AG04450 (cell line): ENCODE measurements at regions not wholly inside any gene's neighbourhood (a gene's known extent, or its start where the extent isn't known, plus 50 kb on each side); places are given as distances from the start of the nearest gene placed in this dataset.

Experiments used
- CTCF ChIA-PET: fragments of 300-600, 350-600 bp; formaldehyde crosslinking; extraction: SDS; loops from one replicate; lab custom pipeline; 2022; ENCODE audit warnings: antibody characterized with exemption, inconsistent platforms; lab: Charles Lee
- POLR2A ChIA-PET: fragments of 350-600 bp; formaldehyde crosslinking; extraction: SDS; loops from one replicate; lab custom pipeline; 2021; ENCODE audit warnings: antibody characterized with exemption, inconsistent platforms; lab: Yijun Ruan, JAX
- DNase-seq: peaks from one replicate; pipeline ENCODE4 v3.0.0-alpha.2; 2011; ENCODE audit warnings: low read depth, low spot score
- H3K27ac ChIP-seq: one replicate; pipeline ENCODE4 v1.5.1; 2012; ENCODE audit warnings: low read depth, low read length, control low read depth
- H3K27me3 ChIP-seq: one replicate; pipeline ENCODE4 v1.6.0; 2012; ENCODE audit warnings: low read length; ENCODE audit not compliant: control insufficient read depth, insufficient read depth
- H3K4me3 ChIP-seq: 2 replicates; pipeline ENCODE4 v1.5.1; 2011; ENCODE audit warnings: mild to moderate bottlenecking, low read depth, low read length, control low read depth
- H3K9me3 ChIP-seq: 2 replicates; pipeline ENCODE4 v1.5.1; 2012; ENCODE audit warnings: low read length; ENCODE audit not compliant: control insufficient read depth, insufficient read depth
- TF ChIP-seq, protein P1 (sequence below): IDR thresholded peaks from 2 replicates; pipeline ENCODE4 v1.5.1; 2011; ENCODE audit warnings: low read depth, low read length, control low read depth, inconsistent platforms

DNA sequence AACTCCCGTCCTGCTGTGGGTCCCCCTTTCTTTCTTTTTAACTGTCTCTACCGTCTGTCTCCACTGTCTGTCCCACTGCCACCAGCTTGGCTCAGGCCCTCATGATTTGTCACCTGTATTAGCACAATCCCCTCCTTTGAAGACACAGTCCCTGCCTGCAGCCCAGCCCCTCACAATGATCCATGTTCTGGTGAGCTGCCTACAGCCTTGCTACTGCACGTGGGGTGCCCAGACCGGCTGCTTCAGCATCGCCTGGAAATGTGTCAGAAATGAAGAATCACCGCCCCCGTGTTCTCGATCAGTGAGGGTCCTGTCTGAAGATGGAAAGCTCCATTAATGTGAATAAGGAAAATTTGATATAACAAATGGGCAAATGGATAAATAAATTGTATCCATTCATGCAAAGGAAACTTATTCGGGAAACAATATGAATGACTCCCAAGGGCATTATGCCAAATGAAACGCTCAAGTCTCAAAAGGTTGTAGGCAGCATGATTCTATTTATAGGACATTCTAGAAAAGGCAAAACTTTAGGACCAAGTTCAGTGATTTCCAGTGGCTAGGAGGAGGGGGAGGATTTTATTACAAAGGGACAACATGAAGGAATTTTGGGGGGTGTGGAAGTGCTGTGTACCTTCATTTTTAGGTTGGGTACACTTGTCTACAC, 59.4 kb upstream of the CD83 start:
- H3K4me3 ChIP-seq = no peak overlapping the region
- DNase-seq = no peak
- no peak overlapping the region for H3K27ac ChIP-seq

DNA sequence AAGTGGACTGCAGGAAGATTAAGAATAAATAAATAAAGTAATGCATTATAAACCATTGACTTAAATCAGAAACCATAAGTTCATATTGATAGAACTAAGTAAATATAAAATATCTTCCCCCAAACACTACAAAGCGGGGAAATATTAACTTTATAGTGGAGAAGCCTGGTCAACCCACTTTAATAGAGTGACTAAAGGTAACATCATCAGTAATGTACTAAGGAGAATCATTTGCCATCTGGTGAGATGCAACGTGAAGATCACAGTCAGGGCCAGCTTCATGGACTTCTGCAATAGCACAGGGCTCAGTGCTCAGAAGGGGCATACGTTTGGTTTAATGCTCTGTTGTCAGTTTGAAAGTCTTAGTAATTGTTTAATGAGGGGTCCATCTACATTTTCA, 58.8 kb upstream of the CD83 start:
- POLR2A ChIA-PET = no interaction called here
- no peak for DNase-seq

More for the DNA sequence above, 59.4 kb upstream of the CD83 start:
- CTCF ChIA-PET = interaction anchor here (0.8 to 11.5 kb wide), 8 partner anchors 8 to 264 kb away, joined by 3 to 501 read pairs (median 8); no protein-coding TSS in a partner anchor
- no peaks in the 10 kb centered on the region for H3K9me3 ChIP-seq
- H3K27me3 ChIP-seq = no peaks in the 10 kb centered on the region
- TF ChIP-seq, protein P1, sequence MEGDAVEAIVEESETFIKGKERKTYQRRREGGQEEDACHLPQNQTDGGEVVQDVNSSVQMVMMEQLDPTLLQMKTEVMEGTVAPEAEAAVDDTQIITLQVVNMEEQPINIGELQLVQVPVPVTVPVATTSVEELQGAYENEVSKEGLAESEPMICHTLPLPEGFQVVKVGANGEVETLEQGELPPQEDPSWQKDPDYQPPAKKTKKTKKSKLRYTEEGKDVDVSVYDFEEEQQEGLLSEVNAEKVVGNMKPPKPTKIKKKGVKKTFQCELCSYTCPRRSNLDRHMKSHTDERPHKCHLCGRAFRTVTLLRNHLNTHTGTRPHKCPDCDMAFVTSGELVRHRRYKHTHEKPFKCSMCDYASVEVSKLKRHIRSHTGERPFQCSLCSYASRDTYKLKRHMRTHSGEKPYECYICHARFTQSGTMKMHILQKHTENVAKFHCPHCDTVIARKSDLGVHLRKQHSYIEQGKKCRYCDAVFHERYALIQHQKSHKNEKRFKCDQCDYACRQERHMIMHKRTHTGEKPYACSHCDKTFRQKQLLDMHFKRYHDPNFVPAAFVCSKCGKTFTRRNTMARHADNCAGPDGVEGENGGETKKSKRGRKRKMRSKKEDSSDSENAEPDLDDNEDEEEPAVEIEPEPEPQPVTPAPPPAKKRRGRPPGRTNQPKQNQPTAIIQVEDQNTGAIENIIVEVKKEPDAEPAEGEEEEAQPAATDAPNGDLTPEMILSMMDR = no peak
- POLR2A ChIA-PET = no interaction called here

DNA sequence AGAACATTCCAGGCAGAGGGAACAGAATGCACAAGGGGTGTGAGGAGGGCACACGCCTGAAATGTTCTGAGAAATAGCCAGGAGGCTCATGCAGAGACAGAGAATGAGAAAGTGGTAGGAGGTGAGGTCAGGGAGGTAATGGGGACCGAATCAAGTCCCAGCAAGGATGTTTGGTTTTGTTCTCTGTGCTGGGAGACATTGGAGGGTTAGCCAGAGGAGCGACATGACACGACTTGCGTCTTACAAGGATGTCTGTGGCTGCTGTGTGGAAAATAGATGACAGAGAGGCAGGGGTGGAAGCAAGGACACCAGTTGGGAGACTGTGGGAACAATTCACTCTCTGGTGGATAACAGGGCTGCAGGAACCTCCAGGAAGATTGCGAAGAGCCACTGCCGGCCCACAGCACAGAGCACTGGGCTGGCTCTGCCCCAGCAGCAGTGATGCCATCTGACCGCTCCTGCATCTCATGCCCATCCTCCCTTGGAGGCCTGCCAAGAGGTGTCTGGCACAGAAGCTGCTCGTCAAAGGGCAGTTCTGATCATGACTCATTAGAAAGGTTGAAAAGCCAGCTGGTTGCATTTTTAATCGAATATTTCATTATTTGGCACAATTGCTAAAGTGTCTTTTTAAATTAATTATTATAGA, 57.7 kb upstream of the CD83 start:
- Histone ChIP-seq H3K27me3 (no peaks in the 10 kb centered on the region), H3K27ac (no peak overlapping the region), H3K9me3 (no peaks in the 10 kb centered on the region), H3K4me3 (no peak overlapping the region)
- ChIA-PET POLR2A (no interaction called here), CTCF (interaction anchor here (2.0 to 11.5 kb wide), 2 partner anchors 13 to 149 kb away, joined by 7 to 501 read pairs; no protein-coding TSS in a partner anchor)
- TF ChIP-seq, protein P1 = no peak
- DNase-seq = no peak

More for the DNA sequence above, 58.8 kb upstream of the CD83 start:
- TF ChIP-seq, protein P1 = no peak
- H3K9me3 ChIP-seq = no peaks in the 10 kb centered on the region
- no peak overlapping the region for H3K27ac ChIP-seq
- CTCF ChIA-PET = interaction anchor here (0.8 to 11.5 kb wide), 3 partner anchors 8 to 148 kb away, joined by 3 to 501 read pairs (median 18); no protein-coding TSS in a partner anchor
- H3K4me3 ChIP-seq = no peak overlapping the region
- H3K27me3 ChIP-seq = no peaks in the 10 kb centered on the region

GRCh38 chr6:14060971-14061370, 56.6 kb upstream of the CD83 start:
- no peak overlapping the region for H3K4me3 ChIP-seq
- CTCF ChIA-PET = interaction anchor here (1.0 to 11.5 kb wide), 3 partner anchors 14 to 266 kb away, joined by 4 to 501 read pairs (median 7); no protein-coding TSS in a partner anchor
- TF ChIP-seq, protein P1 = no peak
- no peaks in the 10 kb centered on the region for H3K9me3 ChIP-seq
- POLR2A ChIA-PET = no interaction called here
- no peak overlapping the region for H3K27ac ChIP-seq
- no peaks in the 10 kb centered on the region for H3K27me3 ChIP-seq
- DNase-seq = no peak

- Histone ChIP-seq H3K27me3 (no peaks in the 10 kb centered on the region), H3K27ac (no peak overlapping the region), H3K9me3 (no peaks in the 10 kb centered on the region), H3K4me3 (no peak overlapping the region)
- ChIA-PET CTCF (interaction anchor here (1.0 to 11.5 kb wide), 3 partner anchors 14 to 267 kb away, joined by 4 to 501 read pairs (median 7); no protein-coding TSS in a partner anchor), POLR2A (no interaction called here)
- DNase-seq = no peak
- TF ChIP-seq, protein P1 = no peak
These were observed 55.9 kb upstream of the CD83 start for GRCh38 chr6:14061643-14062042.
